Right lobe of liver (tissue), 4 donors: ENCODE measurements at regions not wholly inside any gene's neighbourhood (a gene's known extent, or its start where the extent isn't known, plus 50 kb on each side); places are given as distances from the start of the nearest gene placed in this dataset.

Source experiments
- POLR2A ChIP-seq: fragments of 450-650 bp; IDR thresholded peaks from one replicate; pipeline ENCODE4 v1.6.1; 2017; ENCODE audit warnings: antibody characterized with exemption, mild to moderate bottlenecking
- TF ChIP-seq, protein P1 (sequence below), 4 donors: fragments of 200-600 bp in 3 of 4; fragments of 450-650 bp in 1 of 4; IDR thresholded peaks; one replicate each; pipeline versions ENCODE4 v1.5.1 to v1.8.0; 2016 to 2022; ENCODE audit warnings: antibody characterized with exemption in 4 of 4, mild to moderate bottlenecking in 2 of 4
- donor health status: DM: no; HTN: no; CAD: no.
- donor health status: DM: no; HTN: no; CAD: no.
- donor health status: DM: no; HTN: yes; CAD: no.

DNA sequence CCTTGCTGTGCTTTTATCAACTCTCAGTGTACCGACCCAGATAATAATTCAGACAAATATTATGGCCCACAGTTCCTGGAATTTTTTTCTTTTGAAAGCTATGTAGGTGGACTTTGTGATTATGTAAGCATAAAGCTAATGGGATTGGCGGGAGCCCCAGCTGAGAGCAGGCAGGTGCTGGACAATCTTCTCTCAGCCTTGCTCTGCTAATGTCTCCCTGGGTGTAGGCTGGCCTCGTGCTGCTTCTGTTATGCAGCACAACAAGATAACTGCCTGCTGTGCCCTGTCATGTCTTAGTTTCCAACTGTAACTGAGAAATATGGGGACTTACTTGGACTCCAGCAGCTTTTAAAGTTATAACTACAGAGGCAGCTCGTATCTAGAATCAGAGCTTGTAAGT is 415.0 kb downstream of the PDCD6IP start:
- TF ChIP-seq, protein P1, sequence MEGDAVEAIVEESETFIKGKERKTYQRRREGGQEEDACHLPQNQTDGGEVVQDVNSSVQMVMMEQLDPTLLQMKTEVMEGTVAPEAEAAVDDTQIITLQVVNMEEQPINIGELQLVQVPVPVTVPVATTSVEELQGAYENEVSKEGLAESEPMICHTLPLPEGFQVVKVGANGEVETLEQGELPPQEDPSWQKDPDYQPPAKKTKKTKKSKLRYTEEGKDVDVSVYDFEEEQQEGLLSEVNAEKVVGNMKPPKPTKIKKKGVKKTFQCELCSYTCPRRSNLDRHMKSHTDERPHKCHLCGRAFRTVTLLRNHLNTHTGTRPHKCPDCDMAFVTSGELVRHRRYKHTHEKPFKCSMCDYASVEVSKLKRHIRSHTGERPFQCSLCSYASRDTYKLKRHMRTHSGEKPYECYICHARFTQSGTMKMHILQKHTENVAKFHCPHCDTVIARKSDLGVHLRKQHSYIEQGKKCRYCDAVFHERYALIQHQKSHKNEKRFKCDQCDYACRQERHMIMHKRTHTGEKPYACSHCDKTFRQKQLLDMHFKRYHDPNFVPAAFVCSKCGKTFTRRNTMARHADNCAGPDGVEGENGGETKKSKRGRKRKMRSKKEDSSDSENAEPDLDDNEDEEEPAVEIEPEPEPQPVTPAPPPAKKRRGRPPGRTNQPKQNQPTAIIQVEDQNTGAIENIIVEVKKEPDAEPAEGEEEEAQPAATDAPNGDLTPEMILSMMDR (IDR thresholded peaks at IDR 0.05): no peak
- TF ChIP-seq POLR2A: no peak
